ENCODE measurements at regions not wholly inside any gene's neighbourhood (a gene's known extent, or its start where the extent isn't known, plus 50 kb on each side); places are given as distances from the start of the nearest gene placed in this dataset.

GRCh38 chrX:26032111-26032912, 105.8 kb upstream of the MAGEB18 start:
- WGBS, 2 experiments (ENCODE audit: extremely low coverage in 1 of 2, insufficient coverage in 1 of 2, insufficient read length in 1 of 2, insufficient replicate concordance in 2 of 2, low coverage in 1 of 2, low lambda C conversion rate in 2 of 2, missing lambda C conversion rate in 1 of 2), result 87% methylated on average over 4 of the region's 4 CpGs; no CpG with 5 or more reads in 1 of the 2 experiments
- TF ChIP-seq HDAC2 (IDR thresholded peaks at IDR 0.05; ENCODE audit: borderline replicate concordance in 1 of 2, low read depth in 2 of 2, low read length in 2 of 2) (no peak), ZNF274 (IDR thresholded peaks at IDR 0.05; ENCODE audit: borderline replicate concordance, extremely low read depth, low read length) (no peak), SIN3A (conservative IDR thresholded peaks at IDR 0.05 in 1 of 2, IDR thresholded peaks at IDR 0.05 in 1 of 2; ENCODE audit: low read depth in 1 of 2, low read length in 2 of 2) (no peak), HDAC6 (IDR thresholded peaks at IDR 0.05; ENCODE audit: low read depth, low read length) (no peak)

More at GRCh38 chrX:26032111-26032912, 105.8 kb upstream of the MAGEB18 start:
- Histone ChIP-seq H3K23ac (ENCODE audit: insufficient read length) (no peak overlapping the region), H3K36me3 (ENCODE audit: control insufficient read depth in 2 of 4, insufficient read depth in 4 of 4, low read length in 3 of 4) (no peaks in the 10 kb centered on the region), H3K23me2 (ENCODE audit: low read depth, low read length) (no peaks in the 10 kb centered on the region), H3K56ac (replicated peaks; ENCODE audit: insufficient read length, low read depth, low read length) (no peak overlapping the region), H2BK15ac (ENCODE audit: low read length) (no peak overlapping the region), H4K91ac (replicated peaks; ENCODE audit: insufficient read length, low read length) (no peak overlapping the region), H3K79me2 (ENCODE audit: control insufficient read depth in 1 of 2, insufficient read depth in 2 of 2, low read length in 2 of 2) (no peaks in the 10 kb centered on the region), H2BK20ac (ENCODE audit: low read length) (no peak overlapping the region), H3K27ac (ENCODE audit: low read depth, low read length) (no peak overlapping the region), H3K4me2 (ENCODE audit: insufficient read depth in 1 of 2, low read depth in 2 of 2, low read length in 2 of 2) (no peak overlapping the region), H2BK12ac (ENCODE audit: low read depth, low read length) (no peak overlapping the region), H2AFZ (ENCODE audit: low read length) (no peak overlapping the region), H4K8ac (ENCODE audit: extremely low read depth, insufficient read depth, low read length) (no peak overlapping the region), H3K9me3 (ENCODE audit: insufficient read depth in 2 of 2, low read depth in 1 of 2, low read length in 1 of 2) (no peaks in the 10 kb centered on the region), H3K18ac (ENCODE audit: extremely low read depth, low read length) (no peak overlapping the region), H2BK5ac (ENCODE audit: low read depth, low read length) (no peak overlapping the region), H4K20me1 (replicated peaks in 1 of 2; ENCODE audit: control insufficient read depth in 1 of 2, insufficient read depth in 2 of 2, low read length in 2 of 2) (no peaks in the 10 kb centered on the region), H3K4me1 (replicated peaks in 1 of 4; ENCODE audit: control insufficient read depth in 3 of 4, insufficient read depth in 4 of 4, low read length in 3 of 4) (no peaks in the 10 kb centered on the region), H2AK5ac (ENCODE audit: low read depth, low read length) (no peak overlapping the region), H3K27me3 (replicated peaks in 1 of 4; ENCODE audit: control insufficient read depth in 3 of 4, extremely low read depth in 1 of 4, insufficient read depth in 3 of 4, low read length in 3 of 4) (no peaks in the 10 kb centered on the region), H2BK120ac (replicated peaks; ENCODE audit: low read depth, low read length) (no peak overlapping the region), H3K4ac (replicated peaks; ENCODE audit: insufficient read length, low read depth, low read length) (no peak overlapping the region), H3K14ac (ENCODE audit: insufficient read length) (no peak overlapping the region), H4K5ac (ENCODE audit: insufficient read length, low read depth, low read length) (no peak overlapping the region), H3K4me3 (ENCODE audit: extremely low read depth in 1 of 4, insufficient read depth in 2 of 4, low read depth in 3 of 4, low read length in 4 of 4) (no peak overlapping the region), H3K79me1 (ENCODE audit: low read depth, low read length) (no peaks in the 10 kb centered on the region), H3K9ac (replicated peaks in 1 of 4; ENCODE audit: extremely low read depth in 1 of 4, low read depth in 3 of 4, low read length in 3 of 4) (no peak overlapping the region)
- FAIRE-seq (no peak), DNase-seq (ENCODE audit: low read depth in 1 of 2, low spot score in 2 of 2) (no peak)
- ChIA-PET POLR2A (ENCODE audit: partially characterized antibody) (no interaction called here), CTCF (ENCODE audit: partially characterized antibody) (no interaction called here)
